ENCODE measurements at regions not wholly inside any gene's neighbourhood (a gene's known extent, or its start where the extent isn't known, plus 50 kb on each side); places are given as distances from the start of the nearest gene placed in this dataset.

- ChIA-PET POLR2A (no interaction called here), CTCF (ENCODE audit: low intra/inter-chr PET ratio, low total read pairs) (no interaction called here)
- H2AFZ ChIP-seq (ENCODE audit: low read length) = no peak overlapping the region
- no peaks in the 10 kb centered on the region for H3K27me3 ChIP-seq (ENCODE audit: control insufficient read depth in 1 of 2, insufficient read depth in 2 of 2, low read length in 2 of 2)
- ATAC-seq (no peak), FAIRE-seq (no peak), DNase-seq (ENCODE audit: low spot score) (no peak)
- H3K4me3 ChIP-seq (replicated peaks in 1 of 3; ENCODE audit: insufficient read depth in 1 of 3, low read depth in 2 of 3, low read length in 3 of 3) = no peak overlapping the region
- H3K27ac ChIP-seq (ENCODE audit: extremely low read length, insufficient read depth, low read length) = no peak overlapping the region
- in situ Hi-C loops (cut with HindIII; ENCODE audit: extremely low pct_ligation_motif_present, low pct_unique_long_range_greater_than_20kb) (no loop called here), intact Hi-C loops (cut with micrococcal nuclease; ENCODE audit: unreplicated experiment) (no loop called here)
- BruUV-seq (replicated peaks) = no TSS peak
- no peak overlapping the region for H3K9ac ChIP-seq (ENCODE audit: insufficient read depth, low read depth, low read length)
- no peaks in the 10 kb centered on the region for H4K20me1 ChIP-seq (ENCODE audit: insufficient read depth, low read length)
- H3K9me3 ChIP-seq (ENCODE audit: low read length) = no peaks in the 10 kb centered on the region
- TF ChIP-seq EED (CRISPR knock-in tag; IDR thresholded peaks at IDR 0.05) (no peak), ZNF572 (CRISPR knock-in tag; IDR thresholded peaks at IDR 0.05) (no peak), ISL2 (CRISPR knock-in tag; IDR thresholded peaks at IDR 0.05) (no peak), TCF12 (IDR thresholded peaks at IDR 0.05) (no peak), TCF12 (CRISPR knock-in tag; IDR thresholded peaks at IDR 0.05) (no peak), ELF4 (CRISPR knock-in tag; IDR thresholded peaks at IDR 0.05; ENCODE audit: borderline replicate concordance) (no peak), REPIN1 (CRISPR knock-in tag; IDR thresholded peaks at IDR 0.05; ENCODE audit: borderline replicate concordance, low read depth) (no peak), KDM5A (IDR thresholded peaks at IDR 0.05; ENCODE audit: borderline replicate concordance, low read length) (no peak), ISX (CRISPR knock-in tag; conservative IDR thresholded peaks at IDR 0.05) (no peak), ZNF614 (CRISPR knock-in tag; IDR thresholded peaks at IDR 0.05; ENCODE audit: borderline replicate concordance) (no peak), CBX5 (CRISPR knock-in tag; IDR thresholded peaks at IDR 0.05; ENCODE audit: borderline replicate concordance) (no peak), YEATS4 (CRISPR knock-in tag; IDR thresholded peaks at IDR 0.05; ENCODE audit: borderline replicate concordance) (no peak), ZNF207 (IDR thresholded peaks at IDR 0.05; ENCODE audit: borderline replicate concordance) (no peak), RBAK (CRISPR knock-in tag; IDR thresholded peaks at IDR 0.05) (no peak), ZFP36L1 (CRISPR knock-in tag; IDR thresholded peaks at IDR 0.05) (no peak), ZBTB26 (CRISPR knock-in tag; IDR thresholded peaks at IDR 0.05; ENCODE audit: borderline replicate concordance) (no peak)
- H3K4me2 ChIP-seq (ENCODE audit: low read depth, low read length) = no peak overlapping the region
- peaks cover 60% of the 10 kb centered on the region for H3K4me1 ChIP-seq (ENCODE audit: insufficient read depth, low read length)
- no peaks in the 10 kb centered on the region for H3K79me2 ChIP-seq (ENCODE audit: insufficient read depth, low read length)
- H3K36me3 ChIP-seq (replicated peaks in 1 of 2; ENCODE audit: control insufficient read depth in 1 of 2, insufficient read depth in 2 of 2, low read length in 2 of 2) = no peaks in the 10 kb centered on the region
Observed at GRCh38 chr6:145276756-145277155, 458.6 kb downstream of the EPM2A start.

All from HepG2 (cell line).